ENCODE measurements at regions not wholly inside any gene's neighbourhood (a gene's known extent, or its start where the extent isn't known, plus 50 kb on each side); places are given as distances from the start of the nearest gene placed in this dataset.

DNA sequence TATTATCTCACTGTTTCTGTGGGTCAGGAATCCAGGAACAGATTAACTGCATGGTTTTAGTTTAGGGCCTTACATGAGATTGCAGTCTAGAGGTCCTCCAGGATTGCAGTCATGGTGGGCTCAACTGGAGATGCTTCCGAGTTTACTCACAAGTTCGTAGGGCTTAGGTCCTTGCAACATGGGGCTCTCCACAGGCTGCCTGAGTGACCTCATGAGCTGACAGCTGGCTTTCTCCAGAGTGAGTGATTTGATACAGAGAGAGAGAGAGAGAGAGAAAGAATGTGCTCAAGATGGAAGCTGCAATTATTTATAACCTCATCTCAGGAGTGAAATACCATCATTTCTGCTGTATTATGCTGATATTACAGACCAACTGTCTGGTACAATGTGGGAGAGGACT, 168.9 kb downstream of the GPAT3 start:
- DNase-seq (no peak), ATAC-seq (no peak)
- Histone ChIP-seq H3K27me3 (ENCODE audit: low read depth) (no peaks in the 10 kb centered on the region), H3K4me3 (no peak overlapping the region), H3K36me3 (no peaks in the 10 kb centered on the region), H3K27ac (no peak overlapping the region), H3K9me3 (peaks cover 8% of the 10 kb centered on the region), H3K4me1 (no peaks in the 10 kb centered on the region)
- intact Hi-C loops (cut with DNase I) = no loop called here
- TF ChIP-seq, protein P1, sequence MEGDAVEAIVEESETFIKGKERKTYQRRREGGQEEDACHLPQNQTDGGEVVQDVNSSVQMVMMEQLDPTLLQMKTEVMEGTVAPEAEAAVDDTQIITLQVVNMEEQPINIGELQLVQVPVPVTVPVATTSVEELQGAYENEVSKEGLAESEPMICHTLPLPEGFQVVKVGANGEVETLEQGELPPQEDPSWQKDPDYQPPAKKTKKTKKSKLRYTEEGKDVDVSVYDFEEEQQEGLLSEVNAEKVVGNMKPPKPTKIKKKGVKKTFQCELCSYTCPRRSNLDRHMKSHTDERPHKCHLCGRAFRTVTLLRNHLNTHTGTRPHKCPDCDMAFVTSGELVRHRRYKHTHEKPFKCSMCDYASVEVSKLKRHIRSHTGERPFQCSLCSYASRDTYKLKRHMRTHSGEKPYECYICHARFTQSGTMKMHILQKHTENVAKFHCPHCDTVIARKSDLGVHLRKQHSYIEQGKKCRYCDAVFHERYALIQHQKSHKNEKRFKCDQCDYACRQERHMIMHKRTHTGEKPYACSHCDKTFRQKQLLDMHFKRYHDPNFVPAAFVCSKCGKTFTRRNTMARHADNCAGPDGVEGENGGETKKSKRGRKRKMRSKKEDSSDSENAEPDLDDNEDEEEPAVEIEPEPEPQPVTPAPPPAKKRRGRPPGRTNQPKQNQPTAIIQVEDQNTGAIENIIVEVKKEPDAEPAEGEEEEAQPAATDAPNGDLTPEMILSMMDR (IDR thresholded peaks at IDR 0.05) = no peak

DNA sequence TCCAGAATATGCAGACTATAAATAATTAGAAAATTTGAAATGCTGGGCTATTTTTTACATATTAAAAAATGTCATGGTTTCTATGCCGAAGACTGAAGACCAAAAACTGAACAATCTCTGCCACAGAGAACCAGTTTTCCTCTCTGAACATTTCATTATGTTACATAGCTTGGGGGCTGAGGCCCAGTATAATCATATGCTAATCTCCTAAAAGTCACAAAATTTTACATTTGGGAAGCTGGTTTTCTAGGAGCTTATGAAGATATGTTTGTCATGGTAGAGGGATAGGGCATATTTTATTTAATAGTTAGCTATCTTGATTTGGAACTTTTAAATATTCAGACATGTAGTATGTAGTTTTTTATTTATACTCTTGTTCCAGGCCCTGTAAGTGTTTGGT, 167.8 kb downstream of the GPAT3 start:
- H3K4me1 ChIP-seq = no peaks in the 10 kb centered on the region
- no peaks in the 10 kb centered on the region for H3K27me3 ChIP-seq (ENCODE audit: low read depth)
- no peak overlapping the region for H3K27ac ChIP-seq
- DNase-seq (no peak), ATAC-seq (no peak)
- no peaks in the 10 kb centered on the region for H3K36me3 ChIP-seq
- TF ChIP-seq, protein P1 (IDR thresholded peaks at IDR 0.05) = no peak
- no peak overlapping the region for H3K4me3 ChIP-seq
- peaks cover 8% of the 10 kb centered on the region for H3K9me3 ChIP-seq
- intact Hi-C loops (cut with DNase I) = no loop called here

DNA sequence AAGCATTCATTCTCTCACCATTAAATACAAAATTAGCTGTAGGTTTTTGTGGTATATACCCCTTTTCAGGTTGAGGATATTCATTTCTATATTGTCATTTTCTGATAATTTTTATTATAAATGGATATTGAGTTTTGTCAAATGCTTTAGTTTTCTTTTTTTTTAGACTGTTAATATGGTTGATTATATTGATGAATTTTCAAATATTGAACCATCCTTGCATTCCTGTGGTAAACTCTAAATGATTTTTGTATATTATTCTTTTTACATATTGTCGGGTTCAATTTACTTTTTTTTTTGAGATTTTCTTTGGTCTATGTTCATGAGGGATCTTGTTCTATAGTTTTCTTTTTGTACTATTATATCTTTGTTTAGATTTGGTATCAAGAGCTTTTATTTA, 165.1 kb downstream of the GPAT3 start:
- ATAC-seq (no peak), DNase-seq (no peak)
- TF ChIP-seq, protein P1 (IDR thresholded peaks at IDR 0.05) = no peak
- Histone ChIP-seq H3K27me3 (ENCODE audit: low read depth) (no peaks in the 10 kb centered on the region), H3K36me3 (no peaks in the 10 kb centered on the region), H3K4me1 (no peaks in the 10 kb centered on the region), H3K9me3 (peaks cover 8% of the 10 kb centered on the region), H3K27ac (no peak overlapping the region), H3K4me3 (no peak overlapping the region)
- intact Hi-C loops (cut with DNase I) = no loop called here

DNA sequence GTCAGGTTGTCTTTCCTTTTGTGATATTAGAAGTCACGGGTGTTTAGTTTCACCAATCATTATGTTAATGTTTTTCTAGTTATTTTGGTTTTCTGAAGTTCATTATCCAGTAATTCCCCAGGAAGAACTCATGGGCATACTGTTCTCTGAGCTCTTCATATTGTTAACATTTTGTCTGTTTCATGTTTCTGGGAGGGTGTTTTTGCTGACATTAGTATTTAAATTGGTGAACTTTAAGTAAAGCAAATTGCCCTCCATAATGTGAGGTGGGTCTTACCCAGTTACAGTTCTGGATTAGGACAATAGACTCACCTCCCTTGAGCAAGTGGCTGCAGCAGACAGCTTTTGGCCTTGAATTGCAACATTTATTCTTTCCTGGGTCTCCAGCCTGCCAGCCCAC, 163.4 kb downstream of the GPAT3 start:
- TF ChIP-seq, protein P1 (IDR thresholded peaks at IDR 0.05) = no peak
- peaks cover 8% of the 10 kb centered on the region for H3K9me3 ChIP-seq
- intact Hi-C loops (cut with DNase I) = no loop called here
- no peaks in the 10 kb centered on the region for H3K4me1 ChIP-seq
- H3K27me3 ChIP-seq (ENCODE audit: low read depth) = no peaks in the 10 kb centered on the region
- ATAC-seq (no peak), DNase-seq (no peak)
- no peak overlapping the region for H3K27ac ChIP-seq
- H3K4me3 ChIP-seq = no peak overlapping the region
- H3K36me3 ChIP-seq = no peaks in the 10 kb centered on the region

DNA sequence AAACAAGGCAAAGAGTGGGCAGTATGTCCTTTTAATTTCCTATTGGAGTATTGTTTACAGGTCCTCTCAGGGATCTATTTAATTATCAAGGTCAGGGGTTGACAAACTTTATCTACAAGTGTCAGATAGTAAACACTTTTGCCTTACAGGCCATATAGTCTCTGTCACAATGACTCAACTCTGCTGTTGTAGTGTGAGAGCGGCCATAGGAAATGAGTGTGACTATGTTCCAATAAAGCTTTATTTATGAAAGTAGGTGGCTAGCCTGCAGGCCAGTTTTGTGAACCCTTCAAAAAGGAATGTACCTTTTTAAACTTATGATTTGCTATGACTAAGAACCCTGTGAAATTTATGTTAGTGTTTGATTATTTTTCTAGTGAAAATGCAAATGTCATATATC, 156.1 kb downstream of the GPAT3 start:
- no peak for ATAC-seq

More for the DNA sequence above, 156.1 kb downstream of the GPAT3 start:
- no peak for DNase-seq
- TF ChIP-seq, protein P1 (IDR thresholded peaks at IDR 0.05) = no peak
- Histone ChIP-seq H3K27ac (no peak overlapping the region), H3K27me3 (ENCODE audit: low read depth) (no peaks in the 10 kb centered on the region), H3K4me3 (no peak overlapping the region), H3K36me3 (no peaks in the 10 kb centered on the region), H3K9me3 (no peaks in the 10 kb centered on the region), H3K4me1 (no peaks in the 10 kb centered on the region)
- intact Hi-C loops (cut with DNase I) = no loop called here
